GM18861 (cell line): ENCODE measurements at regions not wholly inside any gene's neighbourhood (a gene's known extent, or its start where the extent isn't known, plus 50 kb on each side); places are given as distances from the start of the nearest gene placed in this dataset.

Source experiments
- ATAC-seq: cut with Tn5 transposase; IDR thresholded peaks from one replicate; pipeline ENCODE4 v1.9.1; 2021; ENCODE audit not compliant: unreplicated experiment

DNA sequence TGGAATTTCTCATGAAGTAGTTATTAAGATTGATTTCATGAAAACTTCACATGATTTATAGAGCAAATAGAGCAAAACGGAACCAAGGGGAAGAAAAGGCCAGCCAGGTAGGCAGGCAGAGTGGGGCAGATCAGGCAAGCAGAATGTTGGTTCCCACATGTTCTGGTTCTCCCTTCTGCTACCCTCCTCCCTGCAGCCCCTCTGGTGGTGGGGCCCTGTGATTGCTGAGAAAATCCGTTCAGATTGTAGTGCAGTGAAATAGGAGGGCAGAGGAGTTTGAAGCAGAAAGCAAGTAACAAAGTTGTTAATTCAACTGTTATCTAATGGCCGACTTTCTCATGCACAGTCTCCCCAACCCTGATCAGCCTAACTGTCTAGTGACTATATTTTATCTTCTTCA is 185.3 kb downstream of the MID1IP1 start:
- no peak for ATAC-seq

DNA sequence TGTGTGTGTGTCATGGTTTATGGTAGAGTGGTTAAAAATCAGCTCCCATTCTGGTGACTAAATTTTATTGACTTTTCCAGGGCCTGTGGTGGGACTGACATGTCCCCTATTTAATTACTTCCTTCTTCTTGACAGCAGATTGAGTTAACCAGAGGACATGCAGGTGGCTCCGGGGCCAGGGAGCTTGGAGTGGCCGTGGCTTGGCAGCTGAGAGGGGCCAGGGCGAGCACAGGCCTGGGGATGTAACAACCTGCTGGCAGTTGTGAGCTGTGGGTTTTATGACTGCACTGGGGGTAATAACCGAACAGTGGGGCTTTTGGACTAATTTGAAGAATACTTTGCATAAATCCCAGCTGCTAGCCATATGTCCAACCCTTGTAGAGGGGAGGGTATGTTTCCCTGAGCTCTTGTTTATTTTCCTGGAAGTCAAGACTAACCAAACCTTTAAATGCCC is 186.0 kb downstream of the MID1IP1 start:
- ATAC-seq = no peak

DNA sequence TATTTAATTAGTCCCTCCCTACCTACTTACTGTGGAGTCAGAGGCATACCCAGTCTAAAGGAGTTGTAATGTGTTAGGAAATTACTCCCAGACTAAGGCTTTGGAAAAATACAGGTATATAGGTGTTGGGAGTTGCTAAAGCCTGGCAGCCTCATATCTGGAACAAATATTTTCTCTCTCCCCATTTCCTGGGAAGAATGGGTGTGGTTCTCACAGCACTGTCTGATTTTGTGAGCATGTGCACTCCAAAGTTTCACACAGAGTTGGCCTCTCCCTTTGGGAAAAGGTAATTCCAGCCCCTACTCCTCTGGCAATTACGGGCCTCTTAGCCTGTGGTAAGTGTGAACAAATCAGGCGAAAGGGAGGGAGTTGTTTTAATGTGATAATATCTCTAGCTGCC is 187.0 kb downstream of the MID1IP1 start:
- no peak for ATAC-seq

DNA sequence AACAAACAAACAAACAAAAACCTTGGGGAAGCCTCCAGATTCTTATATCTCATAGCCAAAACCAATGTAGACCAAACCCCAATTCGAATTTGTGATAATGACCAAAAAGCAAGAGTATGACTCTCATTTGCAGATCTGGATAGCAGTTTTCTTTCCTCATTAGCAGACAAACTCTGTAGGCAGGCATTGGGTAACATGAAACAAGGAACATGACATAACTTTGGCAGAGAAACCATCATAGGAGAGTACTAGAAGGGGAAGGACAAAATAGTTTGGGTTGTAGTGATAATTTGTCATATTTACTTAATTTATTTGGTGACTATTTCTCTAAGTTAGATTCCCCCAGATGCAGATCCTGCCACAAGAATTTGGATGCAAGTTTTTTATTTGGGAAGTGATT is 187.8 kb downstream of the MID1IP1 start:
- no peak for ATAC-seq

DNA sequence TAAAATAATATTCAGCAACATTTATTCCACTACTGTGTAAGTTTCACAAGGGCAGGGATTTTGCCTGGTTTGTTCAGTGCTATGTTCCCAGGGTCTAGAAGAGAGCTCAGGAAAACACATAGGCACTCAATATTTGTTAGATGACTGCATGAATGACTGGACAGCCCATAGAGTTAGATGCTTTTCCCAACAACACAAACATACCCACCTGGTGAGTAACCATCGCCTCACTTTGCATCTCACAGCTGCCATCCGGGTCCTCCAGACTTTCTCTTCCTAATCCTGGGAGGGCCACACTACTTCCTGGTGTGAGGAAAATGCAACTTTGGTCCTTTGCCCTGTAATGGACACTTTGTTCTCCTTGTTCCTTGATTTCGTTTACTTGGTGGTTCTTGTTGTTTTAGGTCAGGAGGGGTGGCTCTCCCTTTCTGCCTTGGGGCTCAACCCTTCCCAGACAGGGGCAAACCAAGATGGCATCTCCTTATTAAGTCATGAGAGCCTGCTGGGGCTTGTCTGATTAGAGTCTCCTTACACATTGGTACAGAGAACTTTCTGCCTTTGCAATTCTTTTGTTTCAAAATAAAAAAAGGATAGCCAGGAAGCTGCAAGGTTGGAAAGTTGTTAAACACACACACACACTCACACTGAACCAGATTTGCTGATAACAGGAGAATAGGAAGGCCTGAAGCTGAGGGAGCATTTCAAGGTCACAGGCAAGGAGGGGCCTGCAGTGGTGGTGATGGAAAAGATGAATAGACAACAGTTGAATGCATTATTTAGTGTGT is 190.6 kb downstream of the MID1IP1 start:
- ATAC-seq = no peak

DNA sequence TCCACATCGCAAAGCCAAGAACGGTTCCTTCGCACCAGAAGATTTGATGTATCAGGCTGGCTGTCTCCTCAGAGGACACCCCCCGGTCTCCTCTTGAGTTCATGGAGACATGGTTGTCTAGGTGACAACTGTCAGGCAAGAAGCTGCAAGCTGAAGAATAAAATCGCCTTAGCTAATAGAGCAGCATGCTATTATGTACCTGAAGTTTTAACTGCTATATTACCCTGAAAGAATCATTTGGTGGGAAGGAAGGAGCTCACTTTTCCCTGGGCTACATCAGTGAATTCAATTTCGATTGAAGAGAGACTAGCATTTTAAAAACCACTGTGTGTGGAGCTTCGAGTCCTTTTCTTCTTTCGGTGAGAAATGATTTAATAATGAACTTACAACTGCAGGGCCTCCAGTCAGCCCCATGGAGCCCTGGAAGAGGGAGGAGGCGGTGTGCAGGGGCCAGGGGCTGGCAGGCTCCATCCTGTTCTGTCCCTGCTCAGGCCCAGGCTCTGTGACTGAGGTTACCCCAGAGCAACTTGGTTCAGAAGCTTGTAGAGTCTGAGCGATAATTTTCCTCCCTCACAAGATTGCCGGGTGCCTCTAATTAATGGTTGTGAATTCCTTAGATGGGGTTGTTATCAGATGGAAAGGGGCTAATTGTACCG is 191.3 kb downstream of the MID1IP1 start:
- no peak for ATAC-seq

DNA sequence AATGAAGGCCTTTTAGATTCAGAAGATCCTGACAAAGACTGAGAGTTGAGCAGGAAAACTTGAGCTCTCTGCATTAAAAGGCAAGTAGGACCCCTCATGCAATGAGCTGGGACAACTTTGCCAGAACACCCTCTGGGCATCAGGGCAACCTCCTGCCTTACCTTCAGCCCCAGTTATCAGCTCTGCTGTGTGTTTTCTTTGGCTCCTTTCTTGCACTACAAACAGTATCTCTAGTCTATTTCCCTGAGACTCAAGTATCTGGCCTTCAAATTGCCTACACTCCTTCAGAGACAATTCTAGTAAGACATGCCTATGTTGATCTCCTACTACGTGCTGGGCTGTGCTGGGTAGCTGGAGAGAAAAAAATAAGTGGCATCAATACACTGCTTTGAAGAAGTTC is 192.2 kb downstream of the MID1IP1 start:
- ATAC-seq = no peak

DNA sequence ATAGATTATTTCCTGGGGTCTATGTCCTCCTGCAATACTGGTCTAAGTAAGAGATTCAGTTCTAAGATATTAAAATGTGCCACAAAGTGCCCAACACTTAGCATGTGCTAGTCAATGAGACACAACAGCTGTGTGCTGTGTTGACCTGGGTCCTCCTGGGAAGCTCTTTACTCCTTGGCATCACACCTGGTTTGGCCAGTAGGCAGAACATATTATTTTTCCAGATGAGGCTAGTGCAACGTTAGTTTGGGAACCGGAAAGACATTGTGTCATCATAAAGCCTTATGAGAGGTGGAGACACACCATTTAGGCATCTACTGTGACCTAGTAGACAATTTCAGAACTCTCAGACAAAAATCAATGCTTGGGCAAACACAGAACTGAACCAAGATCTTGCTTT is 197.8 kb downstream of the MID1IP1 start:
- no peak for ATAC-seq

DNA sequence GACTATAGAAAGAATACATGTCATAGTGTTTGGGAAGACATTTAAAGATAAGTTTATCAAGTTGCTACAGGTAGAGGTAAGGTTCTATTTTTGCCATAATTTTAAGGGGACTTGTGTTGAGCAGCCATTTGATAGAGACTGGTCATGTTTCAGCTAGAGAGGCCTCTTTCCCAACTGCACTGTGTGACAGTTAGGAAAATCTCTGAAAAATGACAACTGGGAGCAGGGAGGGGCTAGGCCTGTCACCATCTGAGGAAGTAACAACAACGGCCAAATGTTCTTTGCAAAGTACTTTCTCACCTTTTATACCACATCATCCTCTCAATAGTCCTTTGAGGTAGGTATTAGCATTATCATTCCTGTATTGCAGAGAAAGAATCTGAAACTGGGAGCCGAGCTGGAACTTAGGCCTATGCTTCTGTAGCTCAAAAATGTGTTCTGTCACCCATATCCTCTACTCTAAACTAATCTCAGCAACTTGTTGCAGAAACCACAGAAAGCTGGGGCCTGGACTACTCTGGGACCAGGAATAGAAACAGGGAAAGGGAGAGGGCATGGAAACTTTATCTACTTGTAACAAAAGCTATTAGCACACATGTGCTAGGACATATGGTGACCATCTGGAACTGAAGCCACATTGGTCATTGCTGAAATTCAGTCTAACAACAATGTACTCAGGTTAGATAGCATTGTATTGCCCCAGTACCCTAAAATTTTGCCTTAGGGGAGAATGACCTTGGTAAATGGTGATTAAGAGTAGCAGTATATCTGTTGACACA is 198.9 kb downstream of the MID1IP1 start:
- no peak for ATAC-seq

DNA sequence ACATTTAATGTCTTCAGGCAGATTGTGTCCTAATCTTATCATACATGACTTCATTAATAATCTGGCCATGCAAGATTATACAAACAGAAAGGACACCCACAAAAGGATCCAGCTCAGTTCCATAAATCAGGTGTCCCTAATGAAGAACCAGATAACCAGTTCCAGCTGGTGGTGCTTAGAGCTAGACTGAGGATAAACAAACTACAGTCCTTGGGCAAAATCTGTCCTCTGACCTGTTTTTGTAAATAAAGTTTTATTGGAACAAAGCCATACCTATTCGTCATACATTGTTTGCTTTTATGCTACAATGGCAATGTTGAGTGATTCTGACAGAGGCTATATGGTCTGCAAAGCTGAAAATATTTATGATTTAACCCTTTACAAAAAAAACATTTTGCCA is 199.5 kb downstream of the MID1IP1 start:
- ATAC-seq = no peak

DNA sequence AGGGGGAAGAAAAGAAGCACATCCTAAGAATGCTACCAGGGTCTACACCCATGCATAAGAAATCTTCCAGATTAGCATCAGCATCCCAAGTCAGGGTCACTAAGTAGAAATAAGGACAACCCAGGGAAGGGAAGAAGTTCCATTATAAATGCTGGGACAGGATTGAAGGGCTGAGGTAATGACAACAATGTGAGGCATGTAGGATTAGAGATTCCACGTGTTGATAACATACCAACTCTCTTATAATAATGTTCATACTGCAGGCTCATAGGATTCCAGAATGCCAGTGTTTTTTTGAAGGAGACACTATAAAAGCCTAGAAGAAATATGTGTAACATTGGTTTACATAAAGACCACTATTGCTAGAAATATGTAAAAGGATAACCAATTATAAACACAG is 201.2 kb downstream of the MID1IP1 start:
- ATAC-seq = no peak

DNA sequence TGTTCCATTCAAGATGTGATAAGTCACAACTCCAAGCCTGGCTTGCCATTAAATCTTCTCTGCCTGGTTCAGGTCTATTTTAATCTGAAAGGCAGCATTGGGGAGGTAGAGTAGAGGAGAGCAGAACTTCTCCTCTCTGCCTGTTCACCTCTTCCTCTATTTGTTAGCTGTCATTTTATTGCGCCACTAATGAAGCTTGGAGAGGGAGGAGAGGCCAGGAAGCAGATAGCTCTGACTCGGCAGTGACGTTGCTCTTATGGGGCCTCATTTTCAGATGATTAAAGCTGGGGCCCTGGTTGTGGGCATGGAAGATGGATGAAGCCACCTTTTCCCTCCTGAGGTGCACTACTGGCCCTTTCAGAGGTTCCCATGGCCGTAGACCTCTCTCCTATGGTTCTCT is 207.3 kb downstream of the MID1IP1 start:
- ATAC-seq = no peak

DNA sequence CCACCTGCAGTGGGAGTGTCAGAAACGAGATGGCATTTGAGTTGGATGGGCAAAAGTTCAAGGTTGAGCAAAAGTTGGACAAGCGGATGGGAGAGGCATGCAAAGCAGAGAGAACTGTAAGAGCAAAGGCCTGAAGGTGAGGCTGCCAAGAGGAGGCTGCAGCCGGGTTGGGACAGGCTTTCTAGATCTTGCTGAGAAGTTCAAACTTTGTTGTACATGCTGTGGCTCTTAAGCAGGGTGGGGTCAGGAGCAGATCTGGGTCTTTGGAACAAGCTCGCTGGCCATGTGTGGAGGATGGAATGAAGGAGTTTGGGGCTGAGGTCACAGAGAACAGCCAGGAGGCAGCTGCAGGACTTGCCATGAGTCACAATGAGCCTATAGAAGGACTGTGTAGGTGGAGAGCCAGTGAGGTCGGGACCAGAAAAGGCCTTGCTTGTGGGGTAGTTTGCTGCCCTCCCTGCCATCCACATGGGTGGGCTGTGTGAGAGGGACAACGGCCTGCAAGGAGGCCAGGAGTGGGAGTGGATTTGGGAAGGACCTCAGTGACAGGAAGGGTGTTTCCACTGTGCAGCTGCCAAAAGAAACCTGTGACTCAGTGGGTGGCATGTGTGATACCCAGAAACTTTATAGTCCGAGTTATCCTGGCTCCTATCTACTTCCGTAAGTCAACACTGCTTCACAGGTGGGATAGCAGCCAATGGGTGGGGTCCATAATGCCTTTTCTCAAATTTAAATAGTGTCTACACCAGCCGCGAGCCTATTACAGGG is 210.4 kb downstream of the MID1IP1 start:
- ATAC-seq = no peak

DNA sequence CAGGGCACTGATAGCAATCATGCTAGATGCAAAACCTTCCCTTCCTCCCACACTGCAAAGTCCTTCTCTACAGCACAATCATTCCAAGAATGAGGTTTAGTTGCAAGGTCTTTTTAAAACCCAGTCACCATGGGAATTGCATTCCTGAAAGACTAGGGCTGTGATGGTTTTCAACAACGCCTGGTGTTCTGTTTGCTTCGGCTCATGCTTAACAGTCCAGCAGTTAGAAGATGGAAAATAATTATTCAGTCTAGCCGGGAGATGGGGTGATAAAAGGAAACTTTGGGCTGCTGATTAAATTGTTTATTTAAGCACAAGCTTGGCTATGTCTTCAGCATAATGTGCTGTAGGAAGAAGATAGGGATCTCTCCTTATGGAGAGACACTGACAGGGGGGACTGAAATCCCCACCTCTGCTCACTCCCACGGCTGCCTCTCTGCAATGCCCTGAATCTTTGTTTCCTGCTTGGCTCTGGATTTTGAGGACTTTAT is 211.4 kb downstream of the MID1IP1 start:
- no peak for ATAC-seq

DNA sequence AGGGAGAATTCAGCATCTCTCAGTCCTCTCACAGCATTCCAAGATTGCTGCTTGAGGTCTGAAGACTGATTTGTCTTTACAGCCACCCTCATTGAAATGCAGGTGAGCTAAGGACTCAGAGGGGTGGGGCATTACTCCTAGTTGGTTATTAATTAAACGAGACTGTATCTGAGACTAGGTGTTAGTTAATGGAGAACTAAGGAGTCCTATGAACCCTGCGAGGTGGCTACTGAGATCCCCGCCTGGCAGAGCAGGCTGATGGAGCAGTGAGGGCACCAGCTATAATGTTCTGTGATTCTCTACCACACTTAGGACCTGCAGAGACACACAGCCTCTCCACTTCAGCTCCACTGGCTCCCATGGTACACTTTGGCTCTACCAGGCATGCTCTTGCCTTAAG is 215.3 kb downstream of the MID1IP1 start:
- no peak for ATAC-seq

DNA sequence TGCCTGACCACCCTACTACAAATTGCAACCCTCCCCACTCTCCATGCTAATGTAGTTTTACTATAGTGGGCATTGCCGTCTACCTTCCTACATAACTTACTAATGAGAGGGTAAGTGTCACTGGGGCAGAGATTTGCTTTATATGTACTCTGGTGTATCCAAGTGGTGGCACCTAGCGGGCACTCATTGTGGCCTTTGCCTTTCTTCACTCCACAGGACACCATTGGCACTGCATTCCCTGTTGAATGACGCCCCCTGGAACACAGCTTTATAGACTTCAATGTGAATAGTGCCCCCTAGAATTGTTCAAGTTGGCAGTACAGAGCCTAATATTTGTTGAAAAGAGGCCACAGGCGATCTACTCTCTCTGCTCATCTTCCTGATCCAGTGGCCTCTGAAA is 215.8 kb downstream of the MID1IP1 start:
- ATAC-seq = no peak

DNA sequence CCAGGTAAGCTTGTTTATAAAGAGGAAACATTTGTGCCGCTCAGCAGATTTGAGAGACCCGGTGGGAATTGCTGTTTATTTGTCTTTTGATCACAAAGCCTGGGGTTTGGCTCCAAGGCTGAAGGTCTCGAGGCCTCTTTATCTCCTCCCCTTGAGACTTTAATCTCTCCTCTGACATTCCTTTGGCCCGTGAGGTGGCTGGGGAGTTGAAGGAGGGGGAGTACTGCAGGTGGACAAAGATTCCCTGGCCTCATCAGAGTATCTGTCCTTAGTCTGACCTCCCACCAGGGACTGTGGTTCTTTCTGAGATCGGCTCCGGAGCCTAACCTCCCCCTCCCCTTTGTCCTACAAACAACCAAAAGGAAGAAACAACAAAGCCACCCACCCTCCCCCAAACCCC is 216.5 kb downstream of the MID1IP1 start:
- ATAC-seq = no peak

DNA sequence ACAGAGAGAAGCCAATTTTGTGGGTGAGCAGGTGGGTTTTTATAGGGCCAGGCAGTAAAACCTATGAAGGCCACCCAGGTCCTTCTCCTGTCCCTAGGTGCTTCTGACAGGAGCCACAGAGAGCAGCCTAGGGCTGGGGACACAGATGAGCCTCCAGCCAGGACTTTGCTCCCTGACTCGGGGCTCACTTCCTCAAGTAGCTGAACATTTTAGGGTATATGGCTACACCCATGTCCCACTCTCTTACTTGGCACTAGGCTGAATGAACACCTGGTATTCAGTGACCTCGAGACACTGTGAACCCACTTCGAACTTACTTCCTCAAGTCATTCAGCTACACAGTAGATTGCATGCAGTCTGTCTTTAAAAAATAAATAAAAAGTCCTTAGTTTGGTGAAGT is 217.3 kb downstream of the MID1IP1 start:
- ATAC-seq = no peak

DNA sequence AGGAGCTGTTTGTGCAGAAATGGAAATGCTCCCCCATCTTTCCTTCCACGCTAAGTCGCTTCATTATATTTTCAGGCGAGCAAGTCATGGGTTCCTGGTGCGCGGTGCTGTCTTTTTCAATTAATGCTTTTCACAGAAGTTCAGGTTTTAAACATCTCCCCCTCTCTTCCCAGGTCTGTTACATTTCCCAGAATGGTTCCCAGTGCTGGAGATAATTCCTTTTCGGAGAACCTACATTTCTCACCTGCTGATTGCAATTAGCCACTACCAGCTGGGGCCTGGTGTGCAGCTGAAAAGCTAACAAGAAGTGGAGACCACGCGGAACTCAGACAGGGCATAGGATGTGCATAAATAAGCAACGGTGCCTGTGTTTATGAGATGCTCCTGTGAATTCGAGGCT is 217.8 kb downstream of the MID1IP1 start:
- no peak for ATAC-seq

DNA sequence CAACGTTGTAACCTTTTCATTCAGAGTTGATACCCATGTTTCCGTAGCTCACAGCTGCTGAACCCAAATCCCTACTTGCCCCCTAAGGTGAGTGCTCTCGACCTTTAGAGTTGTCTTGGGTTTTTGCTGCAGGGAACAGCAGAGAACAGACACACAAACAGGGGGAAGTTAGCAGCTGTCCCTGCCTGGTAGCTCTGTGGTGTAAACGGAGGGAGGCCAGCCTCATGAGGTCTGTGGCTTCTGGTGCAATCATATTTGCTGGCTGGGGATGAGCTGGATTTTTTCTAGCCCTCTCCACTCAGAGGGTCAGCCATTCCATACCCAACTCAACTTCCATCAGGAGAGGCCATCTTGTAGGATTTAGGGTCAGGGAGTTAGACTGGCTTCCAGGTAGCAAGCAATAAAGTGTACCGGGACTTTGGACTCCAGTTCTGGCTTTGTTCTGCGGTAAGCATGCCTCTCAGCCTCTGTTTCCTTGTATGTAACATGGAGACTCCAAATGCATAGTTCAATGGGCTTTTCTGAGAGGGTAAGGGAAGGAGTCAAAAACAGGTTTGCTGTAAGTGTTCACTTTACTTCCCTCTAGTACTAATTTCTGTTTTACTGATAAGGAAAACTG is 218.9 kb downstream of the MID1IP1 start:
- ATAC-seq = no peak

DNA sequence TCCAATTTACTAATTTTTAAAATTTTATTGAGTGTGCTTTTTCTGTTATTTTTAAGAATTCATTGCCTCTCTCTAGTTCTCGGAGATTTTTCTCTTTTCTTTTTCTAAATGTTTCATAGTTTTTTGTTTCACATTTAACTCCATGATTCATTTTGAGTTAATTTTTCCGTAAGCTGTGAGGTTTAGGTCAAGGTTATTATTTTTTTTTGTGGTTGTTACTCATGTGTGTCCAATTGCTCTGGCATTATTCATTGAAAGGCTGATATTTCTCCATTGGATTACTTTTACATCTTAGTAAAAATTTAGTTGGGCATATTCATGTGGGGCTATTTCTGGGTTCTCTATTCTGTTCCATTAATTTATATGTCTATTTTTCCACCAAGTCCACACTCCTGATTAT is 220.8 kb downstream of the MID1IP1 start:
- no peak for ATAC-seq
